HG02610 (cell line): ENCODE measurements at regions not wholly inside any gene's neighbourhood (a gene's known extent, or its start where the extent isn't known, plus 50 kb on each side); places are given as distances from the start of the nearest gene placed in this dataset.

Experiments used
- ATAC-seq: cut with Tn5 transposase; IDR thresholded peaks from one replicate; pipeline ENCODE4 v1.9.1; 2021; ENCODE audit warnings: mild to moderate bottlenecking, moderate library complexity; ENCODE audit not compliant: unreplicated experiment

GRCh38 chr9:23563517-23563916, 262.5 kb downstream of the ELAVL2 start:
- ATAC-seq: no peak

GRCh38 chr9:23567516-23568165, 258.4 kb downstream of the ELAVL2 start:
- no peak for ATAC-seq

DNA sequence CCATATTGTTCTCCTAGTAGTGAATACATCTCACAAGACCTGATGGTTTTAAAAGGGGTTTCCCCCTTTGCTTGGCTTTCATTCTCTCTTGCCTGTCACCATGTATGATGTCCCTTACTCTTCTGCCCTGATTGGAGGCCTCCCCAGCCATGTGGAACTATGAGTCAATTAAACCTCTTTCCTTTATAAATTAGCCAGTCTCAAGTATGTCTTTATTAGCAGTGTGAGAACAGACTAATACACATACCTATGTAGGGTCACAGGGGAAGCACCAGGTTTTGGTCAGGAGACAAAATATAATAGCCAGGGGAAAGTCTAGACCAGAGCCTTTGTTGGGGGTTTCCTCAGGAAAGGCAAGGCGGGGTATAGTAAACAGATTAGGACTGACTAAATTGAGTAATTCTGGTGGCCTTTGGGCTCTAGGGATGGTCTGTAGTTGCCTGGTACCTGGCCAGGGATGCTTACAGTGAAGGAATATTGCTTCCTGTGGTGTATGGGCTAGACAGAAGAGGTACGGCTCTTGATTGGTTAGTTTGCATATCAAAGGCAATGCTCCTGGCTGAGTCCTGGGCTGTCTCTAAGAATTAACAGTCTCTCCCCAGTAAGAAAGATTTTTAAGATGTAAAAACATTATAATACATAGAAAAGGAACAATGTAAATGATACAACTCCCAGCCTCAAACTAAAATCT, 254.5 kb downstream of the ELAVL2 start:
- ATAC-seq: peak; percentile 84

- ATAC-seq: no peak
Observed at GRCh38 chr9:23573800-23574199, 252.2 kb downstream of the ELAVL2 start.

GRCh38 chr9:23577611-23578010, 248.4 kb downstream of the ELAVL2 start:
- no peak for ATAC-seq

GRCh38 chr9:23581931-23582330, 244.1 kb downstream of the ELAVL2 start:
- ATAC-seq: no peak

- no peak for ATAC-seq
Observed at GRCh38 chr9:23582836-23583235, 243.2 kb downstream of the ELAVL2 start.

DNA sequence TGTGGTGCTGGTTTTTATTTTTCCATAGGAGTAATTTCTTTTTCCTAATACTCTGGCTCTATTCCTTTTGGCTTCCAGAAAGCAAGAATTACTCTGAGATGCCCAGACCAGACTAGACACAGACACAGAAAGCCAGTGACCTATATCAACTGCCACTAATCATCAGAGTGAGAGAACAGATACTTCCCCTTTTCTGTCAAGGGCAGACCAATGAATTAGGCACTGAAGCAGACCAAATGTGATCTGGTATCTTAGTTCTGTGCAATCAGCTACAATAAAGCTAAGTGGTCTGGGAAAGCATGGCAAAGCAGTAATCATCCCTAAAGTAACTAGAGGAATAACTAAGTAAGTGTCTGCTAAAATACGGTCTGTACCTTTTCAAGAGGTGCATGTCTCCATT, 239.1 kb downstream of the ELAVL2 start:
- peak; percentile 42 for ATAC-seq

DNA sequence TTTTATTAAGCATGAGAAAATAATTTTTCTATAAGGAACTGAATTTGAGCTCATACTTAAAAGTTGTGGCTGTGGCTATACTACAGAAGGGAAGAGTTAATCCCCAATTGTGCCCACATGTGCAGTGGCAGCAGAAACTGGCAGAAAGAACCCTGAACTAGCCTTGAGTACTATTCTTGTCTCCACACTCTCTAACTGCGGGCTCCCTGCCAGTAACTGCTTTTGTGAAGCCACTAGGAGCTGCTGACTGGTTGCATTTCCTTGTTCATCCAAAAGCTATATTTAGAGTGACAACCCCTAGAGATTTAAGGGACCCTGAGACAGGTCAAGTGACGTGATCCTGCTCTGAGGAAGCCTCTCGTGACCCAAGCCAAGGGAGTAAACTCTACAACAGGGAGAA, 238.6 kb downstream of the ELAVL2 start:
- no peak for ATAC-seq

DNA sequence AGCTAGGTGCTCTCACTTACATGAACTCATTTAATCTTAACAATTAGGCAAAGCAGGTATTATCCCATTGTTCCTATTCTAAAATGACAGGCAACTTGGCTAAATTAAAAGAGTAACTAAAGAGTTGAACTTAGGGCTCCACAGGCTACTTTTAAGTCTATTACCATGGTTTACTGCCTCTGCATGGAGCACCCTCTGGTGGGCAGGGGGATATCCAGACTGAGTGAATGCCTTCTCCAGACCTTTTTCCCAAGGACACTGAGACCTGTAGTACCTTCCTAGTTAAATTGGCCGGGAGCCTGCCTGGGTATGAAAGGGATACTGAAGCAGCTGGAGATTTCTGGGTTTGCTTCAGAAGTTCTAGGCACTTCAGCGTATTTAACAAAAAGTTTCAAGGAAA, 238.1 kb downstream of the ELAVL2 start:
- ATAC-seq: no peak

DNA sequence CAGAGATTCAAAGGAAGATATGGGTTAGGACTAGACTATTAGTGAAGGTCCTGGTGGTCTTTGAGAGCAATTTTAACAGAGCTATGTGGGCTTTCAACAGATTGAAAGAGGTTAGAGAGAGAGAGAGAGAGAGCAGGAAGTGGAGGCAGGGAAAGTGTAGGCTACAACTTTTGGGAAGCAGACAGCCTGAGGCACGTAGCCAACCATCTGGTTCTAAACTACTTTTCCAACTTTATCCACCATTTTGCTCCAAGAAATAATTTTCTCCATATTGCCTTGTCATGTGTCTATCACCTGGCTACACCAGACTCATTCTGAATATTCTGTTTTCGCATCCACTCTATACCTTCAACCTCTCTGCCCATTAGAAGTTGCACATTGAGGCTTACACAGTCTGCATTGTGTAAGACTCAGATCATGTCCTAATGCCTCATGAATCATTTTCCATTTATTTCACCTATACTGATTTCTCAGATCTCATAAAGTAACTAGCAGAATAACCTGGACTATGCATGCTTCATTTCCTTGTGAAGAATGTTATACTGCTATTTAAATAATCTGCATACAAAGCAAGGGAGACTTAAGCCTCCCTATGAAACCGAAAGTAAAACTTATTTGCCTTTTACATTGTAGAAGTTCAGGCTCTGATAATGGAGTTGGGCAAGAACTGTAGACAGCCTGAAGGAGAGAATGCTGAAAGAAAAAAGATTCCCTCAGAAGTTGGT, 235.6 kb downstream of the ELAVL2 start:
- no peak for ATAC-seq

DNA sequence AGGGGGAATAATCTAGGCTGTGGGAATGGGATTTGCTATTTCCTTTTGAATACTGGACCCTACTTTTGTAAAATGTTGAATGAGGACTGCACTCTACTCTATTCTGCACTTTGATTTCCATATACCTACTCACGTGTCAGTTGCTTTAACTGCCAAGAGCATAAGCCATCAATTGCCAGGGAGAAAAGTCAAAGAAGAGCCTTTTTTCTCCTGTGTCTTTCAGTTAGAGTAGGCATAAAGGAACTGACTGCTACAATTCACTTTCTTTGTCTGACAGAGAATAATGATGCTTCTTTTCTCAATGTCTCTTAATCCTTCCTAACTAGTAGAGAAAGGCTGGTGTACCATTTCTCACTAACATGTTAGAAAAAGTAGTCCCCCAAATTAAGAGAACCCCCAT, 231.6 kb downstream of the ELAVL2 start:
- no peak for ATAC-seq

- no peak for ATAC-seq
Observed at GRCh38 chr9:23596913-23597634, 229.0 kb downstream of the ELAVL2 start.

- ATAC-seq: no peak
Observed at GRCh38 chr9:23598994-23599393, 227.0 kb downstream of the ELAVL2 start.

DNA sequence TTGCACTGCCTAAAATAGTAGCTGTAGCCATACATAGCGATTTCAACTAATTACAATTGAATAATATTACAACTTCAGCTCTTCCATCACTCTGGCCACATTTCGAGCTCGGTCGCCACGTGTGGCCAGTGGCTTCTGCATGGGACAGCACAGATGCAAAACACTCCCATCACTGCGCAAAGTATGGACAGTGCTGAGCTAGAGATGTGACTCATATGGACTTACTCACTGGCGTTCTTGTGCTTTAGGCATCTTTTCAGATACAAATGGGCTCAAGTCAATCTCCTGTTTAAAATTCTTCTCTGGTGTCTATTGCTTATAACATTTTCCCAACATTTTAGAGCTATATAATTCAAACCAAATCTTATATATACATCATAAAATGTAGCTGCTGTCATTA, 222.7 kb downstream of the ELAVL2 start:
- ATAC-seq: no peak

- ATAC-seq: no peak
Observed at GRCh38 chr9:23606107-23606506, 219.9 kb downstream of the ELAVL2 start.

DNA sequence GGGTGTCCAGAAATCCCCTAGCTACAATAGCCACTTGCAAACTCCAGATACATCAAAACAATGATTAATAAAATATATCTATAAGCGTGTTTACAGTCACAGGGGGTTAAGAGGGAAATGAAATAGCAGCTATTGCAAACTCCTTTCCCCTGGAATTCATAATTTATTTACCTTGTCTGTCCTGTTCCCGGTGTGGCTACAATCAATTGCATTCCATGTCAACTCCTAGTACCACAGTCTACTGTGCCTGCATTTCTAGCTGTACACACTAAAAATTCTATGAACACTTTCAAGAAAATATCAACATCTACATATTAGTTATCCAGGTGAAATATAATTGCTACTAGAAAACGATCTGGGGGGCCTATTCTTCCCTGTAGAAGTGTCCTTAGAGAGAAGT, 217.6 kb downstream of the ELAVL2 start:
- ATAC-seq: no peak

- no peak for ATAC-seq
Observed at GRCh38 chr9:23611869-23612268, 214.2 kb downstream of the ELAVL2 start.

- no peak for ATAC-seq
Observed at GRCh38 chr9:23615569-23615968, 210.5 kb downstream of the ELAVL2 start.

GRCh38 chr9:23621188-23621587, 204.9 kb downstream of the ELAVL2 start:
- no peak for ATAC-seq

DNA sequence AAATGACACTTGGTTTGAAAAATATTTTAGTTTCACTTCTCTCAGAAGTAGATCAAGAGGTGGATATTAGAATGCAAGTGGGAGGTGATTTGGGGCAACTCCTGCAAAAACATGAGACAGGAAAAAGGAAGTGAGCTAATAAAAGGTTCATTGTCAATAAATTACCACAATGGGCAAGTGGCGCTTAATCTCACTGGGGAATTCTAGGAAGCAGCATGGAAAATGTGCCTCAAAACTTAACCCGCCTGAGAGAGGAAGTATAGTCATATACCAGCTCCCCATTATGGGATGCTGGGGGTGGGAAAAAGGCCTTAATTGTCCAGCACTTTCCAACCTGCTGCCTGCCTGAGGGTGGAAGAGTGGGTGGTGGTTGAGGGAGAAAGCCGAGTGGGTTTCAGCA, 204.1 kb downstream of the ELAVL2 start:
- ATAC-seq: no peak
